ENCODE measurements at regions not wholly inside any gene's neighbourhood (a gene's known extent, or its start where the extent isn't known, plus 50 kb on each side); places are given as distances from the start of the nearest gene placed in this dataset.

GRCh38 chr7:155874411-155874810, 62.1 kb upstream of the SHH start:
- in situ Hi-C loops (cut with HindIII; ENCODE audit: low pct_ligation_motif_present, low sequenced_read_pairs), result no loop called here
- H3K27ac ChIP-seq, result no peak overlapping the region
- TF ChIP-seq CTCF (IDR thresholded peaks at IDR 0.05; ENCODE audit: low read depth, low read length, missing control alignments), result no peak
- DNase-seq, result no peak
- H3K36me3 ChIP-seq (replicated peaks), result no peaks in the 10 kb centered on the region
- no peaks in the 10 kb centered on the region for H3K27me3 ChIP-seq (replicated peaks)
- no peak overlapping the region for H3K4me3 ChIP-seq (ENCODE audit: low read depth, low read length)

GRCh38 chr7:155874010-155874409, 61.7 kb upstream of the SHH start:
- Histone ChIP-seq H3K4me3 (ENCODE audit: low read depth, low read length) (no peak overlapping the region), H3K27ac (no peak overlapping the region), H3K36me3 (replicated peaks) (no peaks in the 10 kb centered on the region), H3K27me3 (replicated peaks) (no peaks in the 10 kb centered on the region)
- in situ Hi-C loops (cut with HindIII; ENCODE audit: low pct_ligation_motif_present, low sequenced_read_pairs), result no loop called here
- no peak for TF ChIP-seq CTCF (IDR thresholded peaks at IDR 0.05; ENCODE audit: low read depth, low read length, missing control alignments)
- no peak for DNase-seq

- H3K27me3 ChIP-seq (replicated peaks), result no peaks in the 10 kb centered on the region
- H3K36me3 ChIP-seq (replicated peaks), result no peaks in the 10 kb centered on the region
- in situ Hi-C loops (cut with HindIII; ENCODE audit: low pct_ligation_motif_present, low sequenced_read_pairs), result no loop called here
- DNase-seq, result no peak
- TF ChIP-seq CTCF (IDR thresholded peaks at IDR 0.05; ENCODE audit: low read depth, low read length, missing control alignments), result no peak
- H3K4me3 ChIP-seq (ENCODE audit: low read depth, low read length), result no peak overlapping the region
- H3K27ac ChIP-seq, result no peak overlapping the region
These were observed 60.6 kb upstream of the SHH start for GRCh38 chr7:155872678-155873369.

GRCh38 chr7:155871211-155871610, 58.9 kb upstream of the SHH start:
- in situ Hi-C loops (cut with HindIII; ENCODE audit: low pct_ligation_motif_present, low sequenced_read_pairs), result no loop called here

GRCh38 chr7:155870334-155871180, 58.3 kb upstream of the SHH start:
- Histone ChIP-seq H3K27ac (no peak overlapping the region), H3K27me3 (replicated peaks) (peaks cover 4% of the 10 kb centered on the region), H3K36me3 (replicated peaks) (no peaks in the 10 kb centered on the region), H3K4me3 (ENCODE audit: low read depth, low read length) (no peak overlapping the region)
- no peak for TF ChIP-seq CTCF (IDR thresholded peaks at IDR 0.05; ENCODE audit: low read depth, low read length, missing control alignments)
- no peak for DNase-seq
- in situ Hi-C loops (cut with HindIII; ENCODE audit: low pct_ligation_motif_present, low sequenced_read_pairs), result no loop called here

More at GRCh38 chr7:155871211-155871610, 58.9 kb upstream of the SHH start:
- Histone ChIP-seq H3K36me3 (replicated peaks) (no peaks in the 10 kb centered on the region), H3K4me3 (ENCODE audit: low read depth, low read length) (no peak overlapping the region), H3K27me3 (replicated peaks) (peaks cover 2% of the 10 kb centered on the region), H3K27ac (no peak overlapping the region)
- no peak for TF ChIP-seq CTCF (IDR thresholded peaks at IDR 0.05; ENCODE audit: low read depth, low read length, missing control alignments)
- no peak for DNase-seq

Measured in brain microvascular endothelial cell (primary cell).